SU-DHL-6 (cell line): ENCODE measurements at regions not wholly inside any gene's neighbourhood (a gene's known extent, or its start where the extent isn't known, plus 50 kb on each side); places are given as distances from the start of the nearest gene placed in this dataset.
"Not testable (repeated sequence)": the region's sequence is repeated elsewhere in the genome, so short reads cannot be mapped to it uniquely, and the experiment has no call there.

Experiments
- H2AFZ ChIP-seq: fragments of 200-600 bp; sonication (generic); 2 replicates; pipeline ENCODE4 v1.6.1; 2014; ENCODE audit warnings: low read depth, mild to moderate bottlenecking, moderate library complexity, mixed read lengths, antibody characterized with exemption, low read length; ENCODE audit not compliant: severe bottlenecking
- H3F3A ChIP-seq: fragments of 200-600 bp; shearing (Covaris generic); 2 replicates; pipeline ENCODE4 v1.6.0; 2016; ENCODE audit warnings: antibody characterized with exemption, mild to moderate bottlenecking; ENCODE audit not compliant: insufficient read depth
- H3K27ac ChIP-seq: fragments of 200-600 bp; sonication (generic); 2 replicates; pipeline ENCODE4 v1.5.1; 2016; ENCODE audit warnings: low read depth, mild to moderate bottlenecking, low read length, moderate library complexity, mixed read lengths
- H3K27me3 ChIP-seq: fragments of 200-600 bp; sonication (generic), shearing (Covaris generic); 2 replicates; pipeline ENCODE4 v1.6.0; 2014; ENCODE audit warnings: mild to moderate bottlenecking, low read length
- H3K36me3 ChIP-seq: fragments of 200-600 bp; sonication (generic); 2 replicates; pipeline ENCODE4 v1.6.1; 2014; ENCODE audit warnings: mild to moderate bottlenecking, low read length, mixed read lengths
- H3K4me2 ChIP-seq: fragments of 300-600, 200-600 bp; shearing (Covaris generic), sonication (generic); 2 replicates; pipeline ENCODE4 v1.6.0; 2014; ENCODE audit warnings: low read length, low read depth, mild to moderate bottlenecking; ENCODE audit not compliant: poor library complexity, severe bottlenecking
- H3K4me3 ChIP-seq: fragments of 200-600 bp; sonication (generic); 2 replicates; pipeline ENCODE4 v1.5.1; 2014; ENCODE audit warnings: antibody characterized with exemption, low read length, mild to moderate bottlenecking, mixed read lengths; ENCODE audit not compliant: insufficient read depth, poor library complexity, severe bottlenecking
- H3K79me2 ChIP-seq: fragments of 200-600 bp; sonication (generic); 2 replicates; pipeline ENCODE4 v1.6.1; 2014; ENCODE audit warnings: mild to moderate bottlenecking, low read length, moderate library complexity; ENCODE audit not compliant: insufficient read depth
- H3K9ac ChIP-seq: fragments of 200-600 bp; sonication (generic); 2 replicates; pipeline ENCODE4 v1.7.0; 2014; ENCODE audit warnings: mild to moderate bottlenecking, low read length
- H3K9me2 ChIP-seq: fragments of 200-600 bp; sonication (generic); replicated peaks from 2 replicates; pipeline ENCODE4 v1.6.1; 2014; ENCODE audit warnings: low read length; ENCODE audit not compliant: insufficient read depth
- H3K9me3 ChIP-seq: fragments of 200-600 bp; sonication (generic); 2 replicates; pipeline ENCODE4 v1.6.1; 2014; ENCODE audit warnings: low read length, mixed read lengths; ENCODE audit not compliant: insufficient read depth
- H4K20me1 ChIP-seq: fragments of 200-600 bp; sonication (generic); 2 replicates; pipeline ENCODE4 v1.6.1; 2014; ENCODE audit warnings: low read depth, mild to moderate bottlenecking, antibody characterized with exemption, low read length, moderate library complexity, mixed read lengths
- EZH2phosphoT487 ChIP-seq: fragments of 200-600 bp; sonication (generic), shearing (Covaris generic); conservative IDR thresholded peaks from 2 replicates; pipeline ENCODE4 v1.6.1; 2018; ENCODE audit warnings: mild to moderate bottlenecking, antibody characterized with exemption, low read length, moderate library complexity, mixed read lengths
- TF ChIP-seq, protein P1 (sequence below): fragments of 200-600 bp; sonication (generic); IDR thresholded peaks from one replicate; pipeline ENCODE4 v1.5.1; 2017; ENCODE audit warnings: antibody characterized with exemption, mild to moderate bottlenecking, low read length, moderate library complexity; ENCODE audit not compliant: insufficient read depth, poor library complexity, severe bottlenecking

DNA sequence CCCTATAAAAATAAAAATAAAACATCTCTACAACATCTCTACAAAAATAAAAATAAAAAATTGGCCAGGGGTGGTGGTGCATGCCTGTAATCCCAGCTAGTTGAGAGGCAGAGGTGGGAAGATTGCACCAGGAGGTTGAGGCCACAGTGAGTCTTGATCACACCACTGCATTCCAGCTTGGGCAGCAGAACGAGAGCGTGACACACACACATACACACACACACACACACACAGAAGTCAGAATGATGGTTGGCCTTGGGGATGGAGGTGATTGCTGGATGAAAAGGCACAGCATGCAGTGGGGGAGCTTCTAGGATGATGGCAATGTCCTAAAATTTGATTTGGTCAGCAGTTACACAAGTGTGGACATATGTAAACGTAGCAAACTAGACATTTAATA, 69.7 kb upstream of the SOD1 start:
- H3K27ac ChIP-seq, result no peak overlapping the region
- H4K20me1 ChIP-seq, result no peaks in the 10 kb centered on the region
- no peaks in the 10 kb centered on the region for H3K9me2 ChIP-seq
- no peak overlapping the region for H3K4me2 ChIP-seq
- H2AFZ ChIP-seq, result no peak overlapping the region
- H3K9me3 ChIP-seq, result no peaks in the 10 kb centered on the region
- no peak overlapping the region for H3K4me3 ChIP-seq
- H3K9ac ChIP-seq, result no peak overlapping the region
- TF ChIP-seq EZH2phosphoT487, result no peak
- TF ChIP-seq, protein P1, sequence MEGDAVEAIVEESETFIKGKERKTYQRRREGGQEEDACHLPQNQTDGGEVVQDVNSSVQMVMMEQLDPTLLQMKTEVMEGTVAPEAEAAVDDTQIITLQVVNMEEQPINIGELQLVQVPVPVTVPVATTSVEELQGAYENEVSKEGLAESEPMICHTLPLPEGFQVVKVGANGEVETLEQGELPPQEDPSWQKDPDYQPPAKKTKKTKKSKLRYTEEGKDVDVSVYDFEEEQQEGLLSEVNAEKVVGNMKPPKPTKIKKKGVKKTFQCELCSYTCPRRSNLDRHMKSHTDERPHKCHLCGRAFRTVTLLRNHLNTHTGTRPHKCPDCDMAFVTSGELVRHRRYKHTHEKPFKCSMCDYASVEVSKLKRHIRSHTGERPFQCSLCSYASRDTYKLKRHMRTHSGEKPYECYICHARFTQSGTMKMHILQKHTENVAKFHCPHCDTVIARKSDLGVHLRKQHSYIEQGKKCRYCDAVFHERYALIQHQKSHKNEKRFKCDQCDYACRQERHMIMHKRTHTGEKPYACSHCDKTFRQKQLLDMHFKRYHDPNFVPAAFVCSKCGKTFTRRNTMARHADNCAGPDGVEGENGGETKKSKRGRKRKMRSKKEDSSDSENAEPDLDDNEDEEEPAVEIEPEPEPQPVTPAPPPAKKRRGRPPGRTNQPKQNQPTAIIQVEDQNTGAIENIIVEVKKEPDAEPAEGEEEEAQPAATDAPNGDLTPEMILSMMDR, result no peak
- no peaks in the 10 kb centered on the region for H3K27me3 ChIP-seq
- H3K36me3 ChIP-seq, result no peaks in the 10 kb centered on the region
- H3K79me2 ChIP-seq, result no peaks in the 10 kb centered on the region
- no peaks in the 10 kb centered on the region for H3F3A ChIP-seq

DNA sequence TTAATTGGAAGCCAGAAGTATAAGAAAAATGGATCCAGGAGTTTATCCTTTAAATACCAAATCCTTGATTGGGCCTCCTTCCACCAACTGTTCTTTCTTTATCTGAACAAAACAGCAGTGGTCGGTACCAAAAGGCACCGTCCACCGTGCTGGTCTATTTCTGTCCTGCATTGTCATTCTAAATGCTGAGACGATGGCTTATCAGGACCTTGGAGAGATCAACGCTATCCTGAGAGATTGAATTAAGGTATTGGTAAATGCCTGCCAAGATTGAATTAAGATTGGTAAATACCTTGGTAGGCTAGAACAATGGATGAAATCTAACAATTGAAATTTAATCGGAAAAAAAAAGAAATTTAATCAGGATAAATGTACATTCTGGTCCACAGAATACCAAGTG, 73.4 kb upstream of the SOD1 start:
- Histone ChIP-seq H3K27me3 (no peaks in the 10 kb centered on the region), H3K9ac (no peak overlapping the region), H4K20me1 (no peaks in the 10 kb centered on the region), H3K9me2 (no peaks in the 10 kb centered on the region), H3K36me3 (no peaks in the 10 kb centered on the region), H3K79me2 (no peaks in the 10 kb centered on the region), H3K4me3 (no peak overlapping the region), H3K27ac (no peak overlapping the region), H3K4me2 (no peak overlapping the region), H3K9me3 (no peaks in the 10 kb centered on the region), H2AFZ (no peak overlapping the region), H3F3A (no peaks in the 10 kb centered on the region)
- TF ChIP-seq, protein P1, result no peak
- TF ChIP-seq EZH2phosphoT487, result no peak

DNA sequence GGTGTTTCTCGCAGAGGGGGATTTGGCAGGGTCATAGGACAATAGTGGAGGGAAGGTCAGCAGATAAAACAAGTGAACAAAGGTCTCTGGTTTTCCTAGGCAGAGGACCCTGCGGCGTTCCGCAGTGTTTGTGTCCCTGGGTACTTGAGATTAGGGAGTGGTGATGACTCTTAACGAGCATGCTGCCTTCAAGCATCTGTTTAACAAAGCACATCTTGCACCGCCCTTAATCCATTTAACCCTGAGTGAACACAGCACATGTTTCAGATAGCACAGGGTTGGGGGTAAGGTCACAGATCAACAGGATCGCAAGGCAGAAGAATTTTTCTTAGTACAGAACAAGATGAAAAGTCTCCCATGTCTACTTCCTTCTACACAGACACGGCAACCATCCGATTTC, 75.6 kb upstream of the SOD1 start:
- not testable (repeated sequence) for H2AFZ ChIP-seq, H4K20me1 ChIP-seq, H3K79me2 ChIP-seq, H3K4me3 ChIP-seq, H3K9me3 ChIP-seq, H3K27ac ChIP-seq, H3K4me2 ChIP-seq, H3K9ac ChIP-seq, H3K9me2 ChIP-seq, H3F3A ChIP-seq, H3K36me3 ChIP-seq, H3K27me3 ChIP-seq

DNA sequence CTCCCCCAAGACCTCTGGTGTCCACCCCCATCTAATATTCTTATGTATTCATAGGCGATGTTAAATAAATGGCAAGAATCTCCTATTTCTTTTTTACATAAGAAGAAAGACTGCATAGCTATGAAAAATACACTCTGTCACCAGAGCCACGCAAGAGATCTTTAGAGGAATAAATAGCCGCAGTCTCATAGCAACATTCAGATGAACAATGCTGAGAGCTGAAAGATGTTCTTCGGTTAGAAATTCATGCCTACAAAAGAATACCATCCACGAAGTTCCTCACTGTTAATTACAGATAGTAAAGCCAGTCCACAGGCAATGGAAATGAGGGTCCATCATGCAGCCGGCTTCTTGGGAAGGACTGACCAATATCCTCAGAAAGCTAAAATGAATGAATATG, 76.0 kb upstream of the SOD1 start:
- Histone ChIP-seq H3K36me3 (no peaks in the 10 kb centered on the region), H2AFZ (no peak overlapping the region), H3K79me2 (no peaks in the 10 kb centered on the region), H3K4me3 (no peak overlapping the region), H3K4me2 (no peak overlapping the region), H3F3A (no peaks in the 10 kb centered on the region), H3K27ac (no peak overlapping the region), H3K9ac (no peak overlapping the region), H3K27me3 (no peaks in the 10 kb centered on the region), H3K9me2 (no peaks in the 10 kb centered on the region), H3K9me3 (no peaks in the 10 kb centered on the region), H4K20me1 (no peaks in the 10 kb centered on the region)
- TF ChIP-seq, protein P1, result no peak
- no peak for TF ChIP-seq EZH2phosphoT487
